ENCODE measurements at regions not wholly inside any gene's neighbourhood (a gene's known extent, or its start where the extent isn't known, plus 50 kb on each side); places are given as distances from the start of the nearest gene placed in this dataset.

- Histone ChIP-seq H3K4me1 (ENCODE audit: control insufficient read depth, insufficient read depth, low read length) (no peaks in the 10 kb centered on the region), H3K56ac (ENCODE audit: extremely low read depth, insufficient read depth, low read length) (no peak overlapping the region), H3K27ac (ENCODE audit: insufficient read depth, low read length) (no peak overlapping the region), H2BK120ac (ENCODE audit: low read depth, low read length) (no peak overlapping the region), H3K79me1 (ENCODE audit: low read depth in 1 of 2, low read length in 2 of 2) (no peaks in the 10 kb centered on the region), H4K5ac (ENCODE audit: low read depth, low read length) (no peak overlapping the region), H2BK15ac (ENCODE audit: low read depth, low read length) (no peak overlapping the region), H2BK20ac (ENCODE audit: low read depth, low read length) (no peak overlapping the region), H3K4me3 (ENCODE audit: insufficient read depth, low read depth, low read length) (no peak overlapping the region), H3K9ac (ENCODE audit: low read depth, low read length) (no peak overlapping the region), H3K23ac (ENCODE audit: low read depth, low read length) (no peak overlapping the region), H3K9me3 (ENCODE audit: control insufficient read depth, insufficient read depth, low read length) (peaks cover 12% of the 10 kb centered on the region), H2AFZ (replicated peaks; ENCODE audit: low read length, poor library complexity) (no peak overlapping the region), H3K36me3 (ENCODE audit: control insufficient read depth, insufficient read depth, low read length) (no peaks in the 10 kb centered on the region), H3K18ac (ENCODE audit: low read depth, low read length) (no peak overlapping the region), H2AK9ac (replicated peaks; ENCODE audit: low read depth, low read length, poor library complexity) (no peak overlapping the region), H3K9me1 (ENCODE audit: insufficient read depth, low read length) (no peaks in the 10 kb centered on the region), H4K20me1 (ENCODE audit: insufficient read depth, low read length) (no peaks in the 10 kb centered on the region), H2BK5ac (ENCODE audit: low read depth, low read length, poor library complexity, severe bottlenecking) (no peak overlapping the region), H3K14ac (replicated peaks; ENCODE audit: low read depth, low read length) (no peak overlapping the region), H4K8ac (ENCODE audit: low read depth in 2 of 2, low read length in 2 of 2) (no peak overlapping the region), H3K27me3 (ENCODE audit: control insufficient read depth, insufficient read depth, low read length) (no peaks in the 10 kb centered on the region), H3K4ac (ENCODE audit: low read depth, low read length) (no peak overlapping the region), H4K91ac (ENCODE audit: insufficient read depth, low read depth, low read length) (no peak overlapping the region), H3K4me2 (ENCODE audit: low read depth, low read length) (no peak overlapping the region), H2AK5ac (ENCODE audit: low read depth, low read length) (no peak overlapping the region)
- intact Hi-C loops (cut with micrococcal nuclease) (no loop called here), in situ Hi-C loops (cut with MboI; ENCODE audit: low sequenced_read_pairs) (no loop called here), dilution Hi-C loops (cut with HindIII; ENCODE audit: low sequenced_read_pairs, unreplicated experiment) (no loop called here)
- POLR2A ChIA-PET (ENCODE audit: unreplicated experiment): no interaction called here
- TF ChIP-seq RCOR1 (IDR thresholded peaks at IDR 0.05; ENCODE audit: insufficient replicate concordance, low read length) (no peak), NFE2L2 (IDR thresholded peaks at IDR 0.05; ENCODE audit: low read depth, low read length) (no peak), CEBPB (IDR thresholded peaks at IDR 0.05; ENCODE audit: low read depth, low read length) (no peak), MAFK (IDR thresholded peaks at IDR 0.05; ENCODE audit: low read depth, low read length) (no peak)
- TF ChIP-seq, protein P1, sequence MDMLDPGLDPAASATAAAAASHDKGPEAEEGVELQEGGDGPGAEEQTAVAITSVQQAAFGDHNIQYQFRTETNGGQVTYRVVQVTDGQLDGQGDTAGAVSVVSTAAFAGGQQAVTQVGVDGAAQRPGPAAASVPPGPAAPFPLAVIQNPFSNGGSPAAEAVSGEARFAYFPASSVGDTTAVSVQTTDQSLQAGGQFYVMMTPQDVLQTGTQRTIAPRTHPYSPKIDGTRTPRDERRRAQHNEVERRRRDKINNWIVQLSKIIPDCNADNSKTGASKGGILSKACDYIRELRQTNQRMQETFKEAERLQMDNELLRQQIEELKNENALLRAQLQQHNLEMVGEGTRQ (IDR thresholded peaks at IDR 0.05; ENCODE audit: low read depth, low read length): no peak
- TF ChIP-seq, protein P2, sequence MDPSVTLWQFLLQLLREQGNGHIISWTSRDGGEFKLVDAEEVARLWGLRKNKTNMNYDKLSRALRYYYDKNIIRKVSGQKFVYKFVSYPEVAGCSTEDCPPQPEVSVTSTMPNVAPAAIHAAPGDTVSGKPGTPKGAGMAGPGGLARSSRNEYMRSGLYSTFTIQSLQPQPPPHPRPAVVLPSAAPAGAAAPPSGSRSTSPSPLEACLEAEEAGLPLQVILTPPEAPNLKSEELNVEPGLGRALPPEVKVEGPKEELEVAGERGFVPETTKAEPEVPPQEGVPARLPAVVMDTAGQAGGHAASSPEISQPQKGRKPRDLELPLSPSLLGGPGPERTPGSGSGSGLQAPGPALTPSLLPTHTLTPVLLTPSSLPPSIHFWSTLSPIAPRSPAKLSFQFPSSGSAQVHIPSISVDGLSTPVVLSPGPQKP (IDR thresholded peaks at IDR 0.05; ENCODE audit: borderline replicate concordance, low read depth, low read length): no peak
- ATAC-seq (ENCODE audit: low read depth): no peak
- 26% methylated on average over 7 of the region's 7 CpGs; no CpG with 5 or more reads in 1 of the 2 experiments for WGBS, 2 experiments (ENCODE audit: extremely low coverage in 2 of 2, insufficient read length in 1 of 2)
- CTCF ChIA-PET: no interaction called here
- no TSS peak for BruUV-seq (replicated peaks)
- DNase-seq: no peak
These were observed 171.6 kb upstream of the AUTS2 start for GRCh38 chr7:69426705-69427104.

All from IMR-90 (cell line).